ENCODE measurements at regions not wholly inside any gene's neighbourhood (a gene's known extent, or its start where the extent isn't known, plus 50 kb on each side); places are given as distances from the start of the nearest gene placed in this dataset.

GRCh38 chrX:150207733-150208132 lies 155.4 kb upstream of the MAMLD1 start:
- intact Hi-C loops (cut with micrococcal nuclease; ENCODE audit: unreplicated experiment) = no loop called here
- ChIA-PET POLR2A (ENCODE audit: low non-redundant PET) (no interaction called here), CTCF (no interaction called here)
- DNase-seq (ENCODE audit: low spot score) = no peak
- Histone ChIP-seq H3K36me3 (ENCODE audit: insufficient read depth, low read length, poor library complexity, severe bottlenecking) (no peaks in the 10 kb centered on the region), H3K4me3 (ENCODE audit: low read depth, low read length, poor library complexity, severe bottlenecking) (no peak overlapping the region), H3K9me3 (ENCODE audit: low read depth, low read length, poor library complexity, severe bottlenecking) (no peaks in the 10 kb centered on the region), H3K4me1 (ENCODE audit: insufficient read depth, low read length, poor library complexity, severe bottlenecking) (no peaks in the 10 kb centered on the region), H3K27me3 (replicated peaks; ENCODE audit: insufficient read depth, low read depth, low read length, poor library complexity) (no peaks in the 10 kb centered on the region), H3K27ac (ENCODE audit: low read depth, low read length, poor library complexity, severe bottlenecking) (no peak overlapping the region)
- no TSS peak for BruUV-seq (replicated peaks)
- no peak for TF ChIP-seq EZH2 (IDR thresholded peaks at IDR 0.05; ENCODE audit: borderline replicate concordance, low read depth, low read length, poor library complexity, severe bottlenecking)

GRCh38 chrX:150211988-150212387 lies 151.1 kb upstream of the MAMLD1 start:
- ChIA-PET CTCF (no interaction called here), POLR2A (ENCODE audit: low non-redundant PET) (no interaction called here)
- Histone ChIP-seq H3K27me3 (replicated peaks; ENCODE audit: insufficient read depth, low read depth, low read length, poor library complexity) (no peaks in the 10 kb centered on the region), H3K36me3 (ENCODE audit: insufficient read depth, low read length, poor library complexity, severe bottlenecking) (no peaks in the 10 kb centered on the region), H3K4me3 (ENCODE audit: low read depth, low read length, poor library complexity, severe bottlenecking) (no peak overlapping the region), H3K4me1 (ENCODE audit: insufficient read depth, low read length, poor library complexity, severe bottlenecking) (no peaks in the 10 kb centered on the region), H3K9me3 (ENCODE audit: low read depth, low read length, poor library complexity, severe bottlenecking) (no peaks in the 10 kb centered on the region), H3K27ac (ENCODE audit: low read depth, low read length, poor library complexity, severe bottlenecking) (no peak overlapping the region)
- no peak for TF ChIP-seq EZH2 (IDR thresholded peaks at IDR 0.05; ENCODE audit: borderline replicate concordance, low read depth, low read length, poor library complexity, severe bottlenecking)
- no peak for TF ChIP-seq CTCF (conservative IDR thresholded peaks at IDR 0.05; ENCODE audit: low read depth, low read length)
- no peak for DNase-seq (ENCODE audit: low spot score)
- intact Hi-C loops (cut with micrococcal nuclease; ENCODE audit: unreplicated experiment) = no loop called here
- no TSS peak for BruUV-seq (replicated peaks)

- no peak for DNase-seq (ENCODE audit: low spot score)
- Histone ChIP-seq H3K4me3 (ENCODE audit: low read depth, low read length, poor library complexity, severe bottlenecking) (no peak overlapping the region), H3K4me1 (ENCODE audit: insufficient read depth, low read length, poor library complexity, severe bottlenecking) (no peaks in the 10 kb centered on the region), H3K27me3 (replicated peaks; ENCODE audit: insufficient read depth, low read depth, low read length, poor library complexity) (no peaks in the 10 kb centered on the region), H3K27ac (ENCODE audit: low read depth, low read length, poor library complexity, severe bottlenecking) (no peak overlapping the region), H3K36me3 (ENCODE audit: insufficient read depth, low read length, poor library complexity, severe bottlenecking) (no peaks in the 10 kb centered on the region), H3K9me3 (ENCODE audit: low read depth, low read length, poor library complexity, severe bottlenecking) (no peaks in the 10 kb centered on the region)
- intact Hi-C loops (cut with micrococcal nuclease; ENCODE audit: unreplicated experiment) = no loop called here
- no peak for TF ChIP-seq CTCF (conservative IDR thresholded peaks at IDR 0.05; ENCODE audit: low read depth, low read length)
- no peak for TF ChIP-seq EZH2 (IDR thresholded peaks at IDR 0.05; ENCODE audit: borderline replicate concordance, low read depth, low read length, poor library complexity, severe bottlenecking)
- ChIA-PET CTCF (no interaction called here), POLR2A (ENCODE audit: low non-redundant PET) (no interaction called here)
- no TSS peak for BruUV-seq (replicated peaks)
These were observed 150.2 kb upstream of the MAMLD1 start for GRCh38 chrX:150212672-150213480.
